Renal cortex interstitium (tissue), 11 donors: ENCODE measurements at regions not wholly inside any gene's neighbourhood (a gene's known extent, or its start where the extent isn't known, plus 50 kb on each side); places are given as distances from the start of the nearest gene placed in this dataset.

Source experiments
- DNase-seq, 11 donors: peaks; one replicate each; pipeline ENCODE4 v3.0.0-alpha.2; 2013; ENCODE audit warnings: low read depth in 9 of 11, low spot score in 4 of 11; ENCODE audit errors: extremely low read depth in 1 of 11

DNA sequence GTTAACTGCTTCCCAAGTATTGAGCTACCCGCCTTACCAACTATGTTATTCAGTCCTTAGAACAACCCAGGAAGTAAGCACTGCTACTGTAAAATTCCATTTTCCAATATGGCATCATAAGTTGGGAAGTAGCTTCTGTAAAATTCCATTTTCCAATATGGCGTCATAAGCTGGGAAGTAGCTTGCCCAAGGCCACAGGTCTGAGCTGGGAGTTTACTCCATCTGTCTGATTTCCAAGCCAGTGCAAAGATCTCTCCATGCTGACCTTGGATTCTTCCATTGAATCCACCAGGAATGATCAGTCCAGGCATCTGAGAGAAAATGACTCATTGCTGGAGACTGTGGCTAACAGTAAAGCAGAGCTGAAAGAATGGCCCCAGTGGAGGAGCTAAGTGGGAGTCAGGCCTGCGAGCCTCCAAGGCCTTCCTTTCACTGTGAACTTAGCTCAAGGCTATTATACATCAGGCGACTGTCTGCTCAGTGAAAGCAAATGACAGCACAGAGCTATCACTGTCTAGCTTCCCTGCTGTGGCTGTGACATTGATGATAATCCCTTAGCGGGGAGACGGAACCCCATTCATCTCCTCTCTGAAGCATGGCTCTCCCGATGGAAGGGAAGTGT lies 430.4 kb downstream of the HAPSTR1 start:
- no peak for DNase-seq

DNA sequence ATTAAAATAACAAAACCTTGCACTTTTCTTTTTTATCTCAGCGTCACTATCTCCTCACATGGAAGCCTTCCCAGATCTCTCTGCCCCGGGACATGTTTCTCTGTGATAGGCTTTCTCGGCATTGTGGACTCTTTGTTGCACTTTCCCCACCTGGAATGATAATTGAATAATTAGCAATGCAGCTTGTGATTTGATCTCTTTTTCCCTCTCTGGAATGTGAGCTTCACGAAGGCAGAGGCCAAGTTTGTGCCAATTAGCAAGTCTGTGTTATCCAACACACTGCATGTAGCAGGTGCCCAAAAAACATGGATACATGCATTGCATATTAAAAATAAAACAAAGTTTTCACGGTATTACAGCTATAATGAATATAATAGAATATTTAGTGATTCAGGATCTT lies 431.2 kb downstream of the HAPSTR1 start:
- DNase-seq = no peak

DNA sequence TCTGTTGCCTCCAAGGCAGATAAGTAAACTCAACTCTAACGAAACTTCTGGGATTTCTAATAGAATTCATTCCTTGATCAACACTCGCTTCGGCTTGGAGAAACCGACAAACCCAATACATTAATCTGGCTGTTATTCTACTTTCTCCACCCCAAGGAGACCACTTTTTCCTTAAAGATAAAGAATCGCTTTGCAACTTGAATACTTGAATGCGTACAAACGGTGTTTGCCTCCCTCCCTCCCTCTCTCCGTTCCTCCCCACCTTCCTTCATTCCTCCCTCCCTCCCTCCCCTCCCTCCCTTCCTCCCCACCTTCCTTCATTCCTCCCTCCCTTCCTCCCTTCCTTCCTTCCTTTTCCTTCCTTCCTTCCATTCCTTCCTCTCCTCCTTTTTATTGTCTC lies 432.6 kb downstream of the HAPSTR1 start:
- no peak for DNase-seq

DNA sequence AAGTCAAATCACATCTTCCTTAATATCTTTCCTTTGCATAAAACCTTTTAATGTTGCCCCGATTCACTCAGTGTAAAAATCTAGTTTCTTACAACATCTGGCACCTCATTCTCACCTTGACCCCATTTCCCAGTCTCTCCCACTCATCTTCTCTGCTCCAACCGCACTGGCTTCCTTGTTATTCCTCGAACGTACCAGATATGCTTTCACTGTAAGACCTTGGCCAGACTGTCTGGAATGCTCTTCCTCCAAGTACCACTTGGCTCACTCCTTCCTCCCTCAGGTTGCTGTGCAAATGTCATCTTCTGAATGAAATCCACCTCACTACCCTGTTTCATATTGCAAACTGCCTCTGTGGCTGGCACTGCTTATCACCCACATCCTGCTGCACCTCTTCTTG lies 433.6 kb downstream of the HAPSTR1 start:
- DNase-seq = no peak

DNA sequence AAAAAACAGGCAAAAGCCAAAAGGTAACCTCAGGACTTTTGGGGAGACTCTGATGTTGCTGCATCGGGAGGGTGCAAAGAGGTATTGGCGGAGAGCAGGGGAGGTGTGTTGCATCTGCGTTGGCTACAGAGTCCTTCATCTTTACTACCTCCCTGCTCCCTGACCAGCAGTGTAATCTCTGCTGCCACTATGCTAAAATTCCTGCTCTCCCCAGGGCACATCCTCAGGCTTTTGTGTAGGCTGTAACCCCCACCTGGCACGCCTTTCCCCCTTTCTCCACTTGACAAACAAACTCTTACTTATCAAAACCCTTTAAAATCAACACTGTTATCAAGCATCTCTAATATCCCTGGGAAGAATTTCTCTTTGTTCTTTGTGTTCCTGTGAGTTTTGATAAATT lies 435.3 kb downstream of the HAPSTR1 start:
- no peak for DNase-seq

DNA sequence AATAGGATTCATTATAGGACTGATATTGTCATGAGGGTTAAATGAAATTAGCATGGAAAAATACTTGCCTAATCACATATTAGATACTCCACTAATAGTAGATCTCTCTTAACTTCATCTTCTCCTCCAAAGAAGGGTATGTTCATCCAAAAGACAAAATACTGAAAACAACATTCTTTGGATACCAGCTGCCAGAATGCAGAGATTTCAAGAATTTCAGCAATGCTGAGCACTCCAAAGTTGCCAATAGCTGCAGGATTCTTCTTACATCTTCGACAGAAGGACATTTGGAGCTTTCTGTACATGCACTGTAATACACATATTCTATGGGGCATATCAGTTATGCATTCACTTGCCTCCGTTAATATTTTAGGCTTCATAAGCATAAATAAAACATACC lies 436.5 kb downstream of the HAPSTR1 start:
- no peak for DNase-seq

DNA sequence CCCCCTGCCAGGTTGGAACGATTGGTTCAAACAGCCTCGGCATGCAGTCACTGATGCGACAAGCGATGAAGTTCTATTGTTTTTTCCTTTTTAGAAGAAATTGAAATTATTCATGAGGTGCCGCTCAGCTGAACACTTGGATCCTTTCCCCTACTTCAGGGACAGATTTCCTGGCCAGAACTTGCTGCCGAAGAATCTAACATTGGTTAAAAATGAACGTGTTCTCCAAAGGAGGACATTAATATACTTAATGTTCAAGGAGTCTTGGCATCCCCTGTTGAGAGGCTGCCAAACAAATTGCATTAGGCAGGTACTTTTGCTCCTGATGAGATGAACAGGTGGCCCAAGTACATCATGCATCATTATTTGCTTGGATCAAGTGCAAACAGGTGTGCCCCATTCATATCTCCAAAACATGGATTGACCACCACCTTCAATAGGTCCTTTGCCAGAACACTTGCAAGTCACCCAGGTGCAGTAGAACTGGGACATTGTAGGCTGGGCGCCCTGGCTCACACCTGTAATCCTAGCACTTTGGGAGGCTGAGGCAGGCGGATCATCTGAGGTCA lies 437.2 kb downstream of the HAPSTR1 start:
- DNase-seq = no peak

DNA sequence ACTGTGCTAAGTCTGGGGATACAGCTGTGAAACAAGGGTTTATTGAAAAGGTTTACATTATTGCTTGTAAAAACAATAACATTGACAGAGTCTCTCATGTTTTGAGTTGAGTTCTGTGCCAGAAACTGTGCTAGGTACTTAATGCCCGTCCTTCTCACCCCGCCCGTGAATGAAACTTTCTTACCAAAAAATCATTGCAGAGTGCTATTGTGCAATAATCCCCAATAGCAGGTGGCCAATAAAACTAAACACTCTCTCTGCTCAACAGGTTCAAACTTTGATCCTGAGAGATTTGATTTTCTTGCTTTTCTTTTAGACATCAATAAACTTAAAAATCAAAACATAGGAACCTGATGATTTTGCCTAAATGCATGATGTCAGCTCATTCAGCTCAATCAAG lies 441.6 kb downstream of the HAPSTR1 start:
- no peak for DNase-seq

DNA sequence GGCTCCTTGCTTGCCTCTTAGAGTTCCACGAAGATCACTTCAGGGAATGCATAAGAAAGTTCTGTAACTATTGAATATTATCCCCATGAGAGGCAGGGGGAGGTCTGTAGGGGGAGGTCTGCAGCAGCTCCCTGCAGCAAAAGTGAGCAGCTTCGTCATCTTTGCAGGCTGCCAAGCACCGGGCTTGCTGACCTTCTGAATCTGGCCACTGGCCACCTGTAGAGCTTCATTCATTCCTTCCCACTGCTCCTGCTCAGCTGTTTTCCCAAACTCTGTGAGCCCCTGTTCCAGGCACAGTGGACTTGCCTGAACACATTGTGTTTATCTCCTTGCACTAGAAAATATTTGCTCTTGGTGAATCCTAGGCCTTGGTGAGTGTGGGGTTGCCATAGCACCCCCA lies 443.3 kb downstream of the HAPSTR1 start:
- no peak for DNase-seq

DNA sequence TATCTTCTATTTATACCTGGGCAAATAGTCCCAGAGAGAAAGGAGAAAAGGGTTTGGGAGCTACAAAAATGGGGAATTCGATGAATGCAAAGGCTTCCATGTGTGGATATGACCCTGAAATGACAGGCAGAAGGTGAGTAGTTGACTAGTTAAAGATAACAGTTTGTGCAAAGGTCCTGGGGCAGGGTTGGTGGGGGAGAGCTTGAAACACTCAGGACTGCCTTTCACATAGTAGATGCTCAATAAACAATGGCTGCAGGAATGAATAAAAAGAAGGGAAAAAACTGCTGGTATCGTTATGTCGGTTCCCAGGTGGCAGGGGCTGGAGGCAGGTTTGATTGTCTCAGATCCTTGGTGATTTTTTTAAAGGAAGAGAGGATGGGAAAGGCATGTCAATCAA lies 445.5 kb downstream of the HAPSTR1 start:
- no peak for DNase-seq

DNA sequence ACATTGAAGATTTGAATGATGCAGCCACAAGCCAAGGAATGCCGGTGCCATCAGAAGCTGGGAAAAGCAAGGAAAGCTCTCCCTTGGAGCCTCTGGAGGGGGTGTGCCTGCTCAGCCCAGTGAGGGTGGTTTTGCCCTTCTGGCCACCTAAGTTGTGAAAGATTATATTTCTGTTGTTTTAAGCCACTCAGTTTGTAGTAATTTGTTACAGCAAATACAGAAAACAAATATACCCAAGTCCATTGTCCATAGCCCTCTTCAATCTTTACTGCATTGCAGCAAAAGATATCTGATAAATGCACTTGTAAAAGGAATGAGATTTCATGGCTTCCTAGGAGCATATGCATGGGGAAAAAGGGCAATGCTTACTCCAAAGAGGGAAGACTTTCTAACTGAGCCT lies 447.9 kb downstream of the HAPSTR1 start:
- no peak for DNase-seq

DNA sequence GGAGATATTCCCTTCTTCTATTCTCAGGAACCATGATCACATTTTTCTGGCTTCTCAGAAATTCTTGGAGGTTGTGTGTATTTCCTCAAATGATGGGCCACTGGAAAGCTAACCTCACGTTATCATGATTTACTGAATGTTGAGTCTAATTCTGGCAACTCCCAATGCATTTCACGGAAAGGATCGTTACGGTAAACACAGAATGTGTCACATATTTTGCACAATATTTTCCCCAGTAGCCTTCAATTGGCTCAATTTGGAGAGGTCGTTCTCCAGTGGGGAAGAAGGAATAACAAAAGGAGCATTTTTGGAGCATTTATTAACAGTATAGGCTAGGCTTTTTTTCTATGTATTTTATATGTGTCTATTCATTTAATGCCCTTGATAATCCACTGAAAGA lies 450.3 kb downstream of the HAPSTR1 start:
- DNase-seq = no peak

DNA sequence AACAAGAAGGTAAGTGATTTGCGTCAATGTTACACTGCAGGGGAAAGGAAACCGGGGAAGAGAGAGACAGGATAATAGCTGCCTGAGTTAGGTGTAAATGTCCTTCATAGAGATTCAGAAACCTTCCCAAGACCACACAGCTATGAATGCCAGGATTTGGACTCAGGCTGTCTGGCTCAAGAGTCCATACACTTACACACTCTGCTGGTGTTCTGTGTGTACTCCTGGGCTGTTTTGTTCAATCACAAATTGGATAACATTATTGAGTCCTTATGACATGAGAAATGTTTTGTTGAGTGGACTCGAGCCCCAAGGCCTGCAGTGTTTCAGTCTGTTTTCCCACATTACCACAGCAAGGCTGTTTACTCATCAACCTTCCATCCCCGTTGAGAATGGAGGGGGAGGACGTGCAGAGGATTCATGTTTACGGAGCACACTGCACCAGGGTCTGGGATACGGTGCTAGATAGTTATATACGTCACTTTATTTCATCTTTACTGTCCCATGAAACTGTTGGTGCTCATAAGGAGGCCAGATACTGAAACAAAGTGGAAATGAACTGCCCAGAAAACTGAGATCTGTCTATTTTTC lies 450.8 kb downstream of the HAPSTR1 start:
- DNase-seq = no peak

DNA sequence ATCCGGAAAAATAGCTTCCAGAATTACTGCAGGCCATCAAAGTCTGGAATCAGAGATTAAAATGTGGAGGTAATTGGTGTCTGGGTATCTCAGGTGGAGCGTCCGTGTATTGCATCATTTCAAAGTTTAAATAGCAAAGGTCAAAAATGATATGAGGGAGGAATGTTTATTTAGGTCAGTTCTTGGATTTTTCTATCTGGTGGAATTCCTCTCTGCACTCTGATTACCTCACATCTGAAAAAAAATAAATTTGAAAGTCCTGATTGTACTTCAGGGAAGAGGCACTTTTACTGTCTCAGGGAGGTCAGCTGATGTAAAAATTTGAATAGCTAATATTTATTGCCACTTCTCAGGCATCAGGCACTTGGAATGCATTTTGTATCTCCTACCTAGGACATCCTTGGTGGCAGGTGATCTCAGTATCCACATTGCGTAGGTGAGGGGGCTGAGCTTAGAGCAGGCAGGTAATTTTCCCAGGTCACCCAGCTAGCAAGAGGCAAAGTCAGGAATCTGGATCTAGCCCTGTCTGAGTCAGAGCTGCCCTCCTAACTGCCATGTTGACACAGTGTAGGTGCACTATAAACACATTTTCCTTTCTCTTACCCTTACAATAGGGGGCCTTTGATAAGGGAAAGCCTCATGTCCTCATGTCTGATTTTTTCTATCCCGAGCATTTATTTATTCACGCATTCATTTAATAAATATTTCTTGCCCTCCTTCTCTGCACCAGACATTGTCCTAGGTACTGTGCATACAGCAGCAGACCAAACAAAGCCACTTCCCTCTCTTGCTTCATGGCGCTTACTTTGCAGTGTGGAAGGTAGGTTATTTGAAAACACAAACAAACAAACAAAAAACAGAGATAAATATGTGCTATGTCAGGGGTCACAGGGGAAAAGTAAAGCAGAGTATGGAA lies 454.3 kb downstream of the HAPSTR1 start:
- no peak for DNase-seq

DNA sequence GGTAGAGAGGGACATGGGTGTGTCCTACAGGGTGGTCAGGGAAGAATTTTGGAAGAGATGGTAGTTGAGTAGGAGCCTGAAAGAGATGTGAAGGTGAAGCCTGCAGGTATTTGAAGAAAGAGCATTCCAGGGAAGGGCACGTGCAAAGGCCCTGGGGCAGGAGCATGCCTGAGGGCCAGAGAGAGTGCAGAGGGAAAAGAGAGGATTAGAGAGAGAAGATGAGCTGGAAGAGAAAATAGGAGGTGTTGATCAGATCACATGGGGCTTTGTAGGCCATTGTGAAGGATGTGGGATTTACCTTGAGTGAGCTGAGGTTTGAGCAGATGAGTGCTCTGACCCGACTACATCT lies 455.0 kb downstream of the HAPSTR1 start:
- DNase-seq = no peak

DNA sequence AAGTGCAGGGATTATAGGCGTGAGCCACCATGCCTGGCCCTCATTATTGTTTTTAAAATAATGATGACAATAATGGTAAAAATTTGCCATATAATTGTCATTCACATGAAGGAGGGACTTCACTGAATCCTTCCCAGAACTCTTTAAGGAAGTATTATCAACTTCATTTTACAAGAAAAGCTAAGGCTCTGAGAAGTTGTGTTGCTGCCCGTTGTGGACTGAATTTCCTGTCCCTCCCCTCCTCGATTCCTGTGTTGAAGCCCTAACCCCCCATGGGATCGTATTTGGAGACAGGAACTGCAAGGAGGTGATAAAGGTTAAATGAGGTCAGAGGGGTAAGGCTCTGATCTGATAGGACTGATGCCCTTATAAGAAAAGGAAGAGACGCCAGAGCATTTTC lies 458.0 kb downstream of the HAPSTR1 start:
- DNase-seq = no peak

DNA sequence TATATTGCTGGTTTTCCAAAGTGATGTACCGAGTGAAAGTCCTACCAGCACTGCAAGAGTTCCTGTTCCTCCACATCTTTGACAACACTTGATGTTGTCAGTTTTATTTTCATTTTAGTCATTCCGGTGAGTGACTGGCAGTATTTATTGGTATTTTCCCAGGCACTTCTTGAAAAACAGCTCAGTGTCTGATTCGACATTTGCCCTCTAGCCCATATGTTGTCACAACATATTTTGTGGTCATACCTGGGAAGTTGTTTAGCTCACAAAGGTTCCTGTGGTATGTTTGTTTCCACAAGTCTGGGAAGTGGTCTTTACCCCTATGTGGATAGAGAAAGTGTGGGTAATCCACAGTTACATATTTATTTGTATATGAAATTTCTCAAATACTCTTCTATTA lies 463.6 kb downstream of the HAPSTR1 start:
- no peak for DNase-seq

DNA sequence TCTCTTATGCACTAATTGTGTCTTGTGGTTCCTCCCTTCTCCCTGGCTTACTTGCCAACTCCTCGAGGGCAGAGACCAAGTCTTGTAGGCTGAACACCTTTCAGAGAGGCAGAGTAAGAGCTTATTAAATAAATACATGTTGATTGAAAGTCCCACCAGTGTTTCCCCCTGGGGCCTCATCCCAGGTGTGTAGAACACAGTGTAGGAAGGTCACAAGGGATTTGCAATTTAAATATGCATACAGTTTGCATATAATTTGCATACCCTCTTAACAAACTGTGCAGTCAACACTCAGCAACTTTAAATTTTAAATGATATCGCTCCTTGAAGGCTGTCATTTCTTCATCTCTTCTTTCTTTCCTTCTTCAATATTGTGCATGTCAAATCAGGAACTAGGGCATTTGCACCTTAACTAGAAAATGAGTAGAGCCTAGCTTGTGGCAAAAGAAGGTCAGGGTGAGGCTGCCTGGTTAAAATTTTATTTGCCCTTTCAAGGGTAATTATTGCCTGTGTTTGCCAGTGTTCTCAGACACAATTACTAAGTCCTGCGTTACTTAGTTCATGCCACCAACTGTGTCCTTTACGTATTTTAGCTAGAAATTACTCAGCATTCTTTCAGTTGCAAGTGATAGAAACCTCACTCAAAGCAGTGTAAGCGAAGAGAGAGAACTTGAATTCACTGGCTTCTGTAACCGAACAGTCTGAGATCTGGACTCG lies 465.7 kb downstream of the HAPSTR1 start:
- DNase-seq = no peak

DNA sequence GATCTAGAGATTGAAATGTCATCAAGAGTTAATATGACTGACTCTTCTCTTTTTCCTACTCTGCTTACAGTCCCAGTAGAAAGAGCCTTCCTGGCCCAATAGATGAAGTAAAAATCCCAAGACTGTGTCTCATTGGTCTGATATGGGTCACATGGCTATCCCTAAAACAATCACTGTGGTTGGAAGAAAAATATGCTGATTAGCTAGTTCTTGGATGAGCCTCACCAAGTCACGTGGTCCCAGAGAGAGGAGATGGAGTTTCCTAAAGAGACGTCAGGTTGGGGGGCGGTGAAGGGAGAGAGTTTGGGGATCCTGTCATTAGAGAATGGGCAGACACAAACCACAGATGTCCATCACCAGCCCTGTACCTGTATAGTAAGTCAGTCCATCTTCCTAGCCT lies 466.3 kb downstream of the HAPSTR1 start:
- no peak for DNase-seq

DNA sequence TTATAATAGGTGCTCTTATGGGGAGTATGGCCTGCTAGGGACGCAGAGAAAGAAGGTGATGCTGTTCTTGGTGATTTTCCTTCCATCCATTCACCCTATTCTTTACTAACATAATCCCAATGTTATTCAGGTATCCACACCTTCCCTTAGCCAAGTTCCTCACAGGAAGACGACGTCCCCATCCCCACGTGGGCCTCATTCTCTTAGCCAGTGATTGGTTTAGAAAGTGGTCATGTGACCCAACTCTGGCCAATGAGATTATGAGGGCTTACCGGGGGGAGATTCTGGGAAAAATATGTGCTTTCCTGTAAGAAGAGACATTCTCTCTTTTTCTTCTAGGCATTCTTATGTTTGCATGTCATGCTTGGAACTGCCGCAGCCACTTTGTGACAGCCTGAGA lies 474.7 kb downstream of the HAPSTR1 start:
- DNase-seq = no peak
